HG03108 (cell line): ENCODE measurements at regions not wholly inside any gene's neighbourhood (a gene's known extent, or its start where the extent isn't known, plus 50 kb on each side); places are given as distances from the start of the nearest gene placed in this dataset.

Source experiments
- ATAC-seq: cut with Tn5 transposase; IDR thresholded peaks from one replicate; pipeline ENCODE4 v1.9.1; 2021; ENCODE audit warnings: moderate library complexity; ENCODE audit not compliant: unreplicated experiment

DNA sequence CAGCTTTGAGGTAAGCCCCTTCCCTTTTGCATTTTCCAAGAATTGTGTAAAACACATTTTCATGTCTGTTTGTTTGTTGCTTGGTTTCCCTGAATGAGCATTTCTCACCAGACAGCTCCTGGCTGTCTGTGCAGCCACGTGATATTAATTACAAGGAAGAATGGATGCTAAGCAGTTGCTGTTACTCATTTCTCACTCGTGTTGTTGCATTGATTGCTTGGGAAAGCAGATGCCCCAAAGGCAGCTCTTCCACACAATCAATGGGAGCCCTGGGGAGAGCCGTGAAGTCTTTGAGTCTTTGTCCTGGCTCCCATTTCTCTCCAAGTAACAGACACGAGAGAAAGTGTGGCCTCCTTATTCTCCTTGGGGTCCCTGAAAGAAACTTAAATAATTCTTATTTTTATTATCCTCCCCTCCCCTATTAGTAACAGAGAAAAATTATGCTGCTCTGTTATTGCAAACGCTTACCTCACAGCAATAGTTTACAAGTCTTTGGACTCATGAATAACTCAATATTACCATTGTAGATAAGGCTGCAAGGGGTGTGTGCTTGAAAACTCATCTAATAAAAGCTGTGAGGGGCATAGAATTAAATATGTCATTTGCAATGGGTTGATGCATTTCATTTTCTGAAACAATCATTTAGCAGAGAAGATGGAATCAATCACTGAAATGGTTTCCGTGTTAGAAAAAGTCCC, 127.7 kb upstream of the CAMK1G start:
- no peak for ATAC-seq

DNA sequence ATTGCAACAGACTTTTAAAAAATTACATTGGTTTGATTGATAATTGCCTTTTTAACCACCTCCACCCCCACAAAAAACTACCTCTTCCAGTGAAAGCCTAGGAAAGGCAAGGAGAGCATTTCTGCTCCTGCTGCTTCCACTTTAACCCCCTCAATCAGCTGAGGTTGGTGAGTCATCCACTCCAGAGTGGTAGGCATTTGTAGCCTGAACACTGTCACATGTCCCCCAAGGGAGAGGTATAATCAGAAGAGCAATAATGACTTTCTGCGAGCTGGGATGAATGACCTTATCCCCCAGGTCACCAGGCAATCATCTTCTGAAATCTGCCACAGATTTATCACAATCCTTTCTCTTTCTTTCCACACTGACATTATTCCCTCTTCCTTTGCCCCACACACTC, 126.6 kb upstream of the CAMK1G start:
- no peak for ATAC-seq

DNA sequence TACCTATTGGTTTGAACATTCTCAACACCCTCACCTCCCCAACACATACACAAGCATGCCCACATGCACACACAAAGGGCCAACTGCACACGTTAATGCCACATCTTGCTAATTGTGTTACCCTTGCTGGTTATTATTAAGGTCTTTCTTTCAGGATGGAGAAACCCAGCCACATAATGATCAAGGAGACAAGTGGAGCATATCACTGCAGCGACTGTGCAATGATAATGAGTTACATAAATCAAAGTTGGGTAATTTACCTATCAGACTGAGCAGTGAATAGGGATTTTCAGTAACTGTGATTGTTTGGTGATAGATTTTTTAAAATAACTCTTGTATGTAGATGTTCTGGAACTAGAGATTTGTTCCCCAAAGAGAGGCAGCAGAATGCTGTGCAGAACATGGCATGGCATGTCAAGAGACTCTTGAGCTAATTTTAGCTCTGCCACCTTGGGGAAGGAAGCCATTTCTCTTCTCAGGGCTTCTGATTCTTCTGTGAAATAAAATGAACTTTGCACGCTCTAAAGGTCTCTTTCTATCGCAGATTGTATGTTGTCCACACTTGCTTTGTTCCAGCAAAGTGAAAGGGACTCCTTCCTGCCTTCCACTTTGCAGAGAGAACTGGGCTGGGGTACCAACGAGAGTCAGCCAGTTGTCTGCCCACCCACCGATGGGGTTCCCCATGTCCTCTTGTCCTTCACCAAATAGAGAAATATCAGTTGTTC, 126.0 kb upstream of the CAMK1G start:
- ATAC-seq: no peak

DNA sequence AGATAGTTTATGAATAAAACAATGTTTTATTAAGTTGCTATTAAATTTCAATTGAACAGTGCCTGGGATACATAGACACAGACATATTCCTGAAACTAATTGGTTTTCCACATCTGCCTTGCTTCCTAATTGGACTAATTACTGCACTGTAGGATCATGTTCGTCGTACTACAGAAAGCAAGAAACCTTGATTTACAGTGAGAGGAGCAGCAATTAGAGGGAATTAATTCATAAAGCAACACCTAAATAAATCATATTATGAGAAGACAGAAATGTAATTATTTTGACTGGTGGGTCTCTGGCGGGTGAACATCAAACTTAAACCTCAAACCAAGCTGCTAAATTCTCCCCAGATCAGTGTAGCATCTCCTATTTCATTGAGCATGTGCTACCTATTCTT, 124.6 kb upstream of the CAMK1G start:
- no peak for ATAC-seq

DNA sequence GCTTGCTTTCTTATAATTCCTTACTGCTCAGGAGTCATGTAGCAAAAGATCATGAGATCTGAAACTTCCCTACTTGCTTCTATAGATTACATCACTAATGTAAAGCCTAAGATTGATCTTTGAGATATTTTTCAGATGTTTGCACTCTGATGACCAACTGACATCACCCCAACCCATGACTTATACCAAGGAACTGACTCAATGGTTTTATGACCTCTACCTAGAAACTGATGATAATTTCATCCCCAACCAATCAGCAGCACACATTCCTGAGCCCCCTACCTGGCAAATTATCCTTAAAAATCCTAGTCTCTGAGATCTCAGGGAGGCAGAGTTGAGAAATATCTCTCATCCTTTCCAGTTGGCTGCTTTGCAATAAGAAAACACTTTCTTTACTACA, 122.3 kb upstream of the CAMK1G start:
- no peak for ATAC-seq

DNA sequence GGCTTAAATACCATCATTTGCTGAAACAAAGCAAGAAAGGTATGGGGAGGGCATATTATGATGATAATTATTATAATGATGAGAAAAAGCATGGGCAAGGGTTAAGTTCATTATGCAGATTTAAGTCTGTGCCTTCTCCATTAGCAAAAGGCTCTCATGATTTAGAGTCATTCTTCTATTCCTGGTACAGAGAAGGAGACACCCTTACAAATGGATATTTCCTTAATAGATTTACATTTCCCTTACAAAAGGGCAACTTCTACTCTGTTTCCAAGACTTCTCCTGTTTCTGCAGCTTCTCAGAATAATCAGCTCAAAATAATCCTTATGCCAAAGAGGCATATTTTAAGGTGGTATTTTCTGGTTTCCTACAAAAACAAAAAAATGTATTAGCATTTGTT, 121.1 kb upstream of the CAMK1G start:
- ATAC-seq: no peak

DNA sequence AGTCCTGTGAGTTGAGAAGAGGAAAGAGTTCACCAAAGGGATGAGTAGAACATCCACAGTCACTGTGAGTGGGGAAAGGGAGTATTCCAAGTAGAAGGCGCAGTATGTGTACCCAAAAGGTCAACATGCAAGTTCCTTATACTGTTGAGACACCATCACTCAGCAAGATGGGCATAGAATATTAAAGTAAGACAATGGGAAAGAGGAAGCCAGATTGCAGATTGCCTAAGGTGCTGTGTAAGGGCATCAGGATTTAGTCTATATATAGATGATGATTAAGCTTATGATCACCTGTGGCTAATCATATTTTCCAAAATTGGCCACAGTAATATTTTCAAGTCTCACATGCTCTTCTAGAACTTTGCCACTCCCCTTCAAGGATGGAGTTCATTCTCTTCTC, 120.1 kb upstream of the CAMK1G start:
- ATAC-seq: no peak

DNA sequence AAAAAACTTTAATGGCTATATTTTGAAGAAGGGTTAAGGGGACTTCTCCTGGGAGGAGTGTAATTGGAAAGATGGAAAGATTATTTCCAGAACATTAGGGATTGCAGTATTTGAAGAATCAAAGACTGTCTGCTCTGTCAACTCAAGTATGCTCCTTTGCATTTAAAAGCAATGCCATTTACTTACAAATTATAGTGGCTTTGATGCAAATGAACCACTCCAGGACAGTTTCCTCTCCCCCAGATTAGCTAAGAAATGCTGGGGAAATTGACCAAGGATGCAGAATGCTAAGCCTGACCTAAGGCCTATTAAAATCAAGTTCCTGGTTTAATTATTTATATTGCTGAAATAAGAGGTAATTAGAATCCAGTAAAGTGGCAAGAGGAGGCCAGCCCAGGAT, 110.5 kb upstream of the CAMK1G start:
- no peak for ATAC-seq

DNA sequence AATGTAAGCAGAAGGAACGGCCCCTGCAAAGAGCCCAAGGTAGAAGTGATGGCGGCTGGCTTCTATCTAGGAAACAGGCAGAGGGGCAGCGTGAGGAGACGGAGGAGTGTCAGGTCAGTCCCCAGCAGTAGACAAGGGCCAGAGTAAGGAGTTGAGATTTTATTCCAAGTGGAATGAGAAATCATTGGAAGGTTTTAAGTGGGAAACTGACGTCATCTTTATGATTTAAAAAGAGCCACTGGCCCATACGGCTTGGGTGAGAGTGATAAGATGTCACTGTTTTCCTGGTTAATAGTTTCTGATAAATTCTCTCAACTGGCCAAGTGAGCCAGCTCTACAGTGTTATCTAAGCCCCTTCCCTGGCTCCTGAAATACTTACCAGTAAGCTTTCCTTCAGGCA, 103.2 kb upstream of the CAMK1G start:
- no peak for ATAC-seq

DNA sequence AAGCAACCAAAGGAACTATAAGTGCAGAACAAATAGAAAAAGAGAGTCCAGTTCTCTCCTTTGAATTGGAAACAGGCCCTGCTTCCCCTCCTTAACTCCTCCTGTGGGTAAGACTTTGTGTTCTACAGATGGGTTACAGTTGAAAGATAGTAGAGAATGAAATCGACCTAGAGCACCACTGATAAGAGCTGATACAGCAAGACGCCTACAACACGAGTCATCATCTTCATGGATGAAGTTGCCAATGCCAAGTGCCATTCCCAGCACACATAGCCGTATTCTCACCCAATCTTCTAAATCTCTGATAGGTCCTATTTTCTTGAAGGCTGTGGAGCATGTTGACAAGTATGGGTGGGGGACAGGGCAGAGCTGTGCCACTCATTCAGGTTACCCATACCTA, 99.8 kb upstream of the CAMK1G start:
- ATAC-seq: no peak

DNA sequence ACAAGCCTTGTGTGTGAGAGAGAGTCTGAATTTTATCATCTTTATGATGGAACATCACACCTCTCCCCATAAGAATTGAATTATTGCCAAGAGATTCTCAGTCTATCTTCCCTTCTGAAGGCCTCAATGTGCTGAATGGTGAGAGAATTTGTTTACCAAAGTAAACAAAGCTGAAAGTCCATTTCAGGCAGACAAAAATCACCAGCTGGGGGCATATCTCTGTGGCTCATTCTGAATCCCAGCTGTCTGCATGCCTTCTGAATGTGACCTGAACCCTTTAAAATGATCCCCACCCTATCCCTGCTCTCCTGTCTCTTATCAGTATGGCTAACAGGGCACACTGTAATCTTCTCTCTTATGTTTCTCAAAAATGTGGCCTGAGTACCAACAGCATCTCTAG, 99.1 kb upstream of the CAMK1G start:
- no peak for ATAC-seq

DNA sequence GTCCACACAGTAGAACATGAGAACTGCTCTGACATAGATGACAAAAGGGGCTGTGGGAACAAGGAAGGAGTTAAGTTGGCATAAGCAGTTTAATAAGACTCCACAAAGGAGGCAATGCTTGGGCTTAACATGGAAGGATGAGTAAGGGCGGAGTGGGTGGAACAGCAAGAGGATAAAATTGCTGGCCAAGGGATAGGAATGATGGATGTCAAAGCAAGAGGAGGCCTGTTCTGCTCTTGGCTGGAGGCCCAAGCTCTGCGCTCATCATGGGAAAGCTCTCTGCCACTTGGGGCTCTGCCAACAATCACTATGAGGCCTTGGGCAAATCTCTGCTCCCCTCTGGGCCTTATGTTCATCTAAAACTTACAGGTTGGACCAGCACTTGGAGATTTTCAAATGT, 98.3 kb upstream of the CAMK1G start:
- ATAC-seq: no peak

DNA sequence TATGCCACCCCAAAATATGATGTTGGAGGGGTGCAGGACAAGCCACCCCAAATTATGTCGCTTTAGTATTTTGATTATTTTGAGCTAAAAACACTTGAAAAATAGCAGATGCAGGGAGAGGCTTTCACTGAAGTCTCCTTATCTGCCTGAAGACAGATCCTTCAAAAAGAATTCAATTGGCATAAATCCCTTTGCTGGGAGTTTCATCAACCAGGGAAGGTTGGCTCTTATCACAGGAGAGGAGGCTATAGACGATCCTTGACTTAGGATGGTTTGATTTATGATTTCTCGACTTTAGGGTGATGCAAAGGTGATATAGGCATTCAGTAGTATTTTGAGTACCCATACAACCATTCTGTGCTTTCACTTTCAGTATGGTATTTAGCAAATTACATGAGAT, 97.8 kb upstream of the CAMK1G start:
- no peak for ATAC-seq

DNA sequence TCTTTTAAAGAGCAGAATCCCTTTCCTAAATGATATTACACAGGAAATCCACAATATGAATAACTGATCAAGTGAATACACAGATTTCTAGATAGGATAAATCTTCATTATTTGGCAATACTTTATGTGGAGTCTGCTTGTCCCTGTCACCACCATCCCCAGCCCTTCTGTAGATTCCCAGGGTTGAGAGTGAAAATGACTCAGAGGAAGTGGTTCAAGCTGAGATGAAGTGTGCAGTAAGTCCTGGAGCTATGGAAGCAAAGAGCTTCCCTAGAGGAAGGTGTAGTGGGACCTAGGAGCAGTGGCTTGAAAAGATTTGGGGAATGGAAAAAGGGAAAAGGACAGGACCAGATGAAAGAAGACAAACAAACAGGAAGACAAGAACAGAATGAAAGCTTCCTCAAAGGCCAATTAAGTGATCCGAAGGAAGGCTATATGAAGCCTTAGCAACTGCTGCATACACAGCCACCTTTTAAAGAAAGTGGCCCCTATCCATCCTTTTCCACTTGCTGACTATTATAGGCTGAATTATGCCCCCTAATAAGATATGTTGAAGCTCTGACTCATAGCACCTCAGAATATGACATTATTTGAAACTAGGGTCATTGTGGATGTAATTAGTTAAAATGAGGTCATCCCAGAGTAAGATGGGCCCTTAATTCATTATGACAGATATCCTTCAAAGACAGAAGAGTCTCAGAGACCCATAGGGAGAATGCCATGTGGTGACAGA, 96.5 kb upstream of the CAMK1G start:
- ATAC-seq: no peak

DNA sequence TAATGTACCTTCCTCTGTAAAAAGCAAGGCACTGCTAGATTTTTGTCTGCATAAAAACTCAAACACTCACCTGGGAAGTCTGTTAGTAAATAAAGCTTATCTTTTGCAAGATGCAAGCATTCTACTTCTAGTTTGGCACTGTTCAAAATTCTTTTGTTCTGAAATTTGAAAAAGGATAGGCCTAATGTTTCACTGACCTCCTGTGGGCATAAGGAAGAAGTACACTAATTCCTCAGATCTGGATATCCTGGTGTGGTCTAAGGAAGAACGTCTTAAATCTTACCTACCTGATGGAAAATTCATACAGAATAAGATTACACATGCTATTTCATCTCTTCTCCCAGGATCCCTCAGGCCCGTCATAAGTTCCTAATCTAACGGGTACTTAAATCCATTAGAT, 93.5 kb upstream of the CAMK1G start:
- ATAC-seq: no peak

DNA sequence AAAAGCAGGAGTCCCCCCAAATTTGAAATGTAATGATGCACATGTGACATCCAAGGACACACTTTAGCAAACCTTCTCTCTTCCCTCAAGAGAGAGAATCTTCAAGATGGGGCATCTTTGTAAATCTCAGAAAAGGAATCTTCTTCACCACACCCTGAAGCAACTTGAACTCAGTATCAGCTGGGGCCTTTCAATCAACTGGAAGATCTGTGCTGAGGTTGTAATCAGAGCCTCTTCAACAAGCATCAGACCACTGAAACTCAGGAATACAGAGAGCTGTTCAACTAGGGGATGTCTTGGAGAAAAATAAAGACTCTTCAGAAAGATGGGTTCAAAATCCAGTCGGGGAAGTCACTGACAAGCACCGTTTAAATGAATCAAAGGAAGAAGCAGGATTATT, 92.5 kb upstream of the CAMK1G start:
- ATAC-seq: no peak

DNA sequence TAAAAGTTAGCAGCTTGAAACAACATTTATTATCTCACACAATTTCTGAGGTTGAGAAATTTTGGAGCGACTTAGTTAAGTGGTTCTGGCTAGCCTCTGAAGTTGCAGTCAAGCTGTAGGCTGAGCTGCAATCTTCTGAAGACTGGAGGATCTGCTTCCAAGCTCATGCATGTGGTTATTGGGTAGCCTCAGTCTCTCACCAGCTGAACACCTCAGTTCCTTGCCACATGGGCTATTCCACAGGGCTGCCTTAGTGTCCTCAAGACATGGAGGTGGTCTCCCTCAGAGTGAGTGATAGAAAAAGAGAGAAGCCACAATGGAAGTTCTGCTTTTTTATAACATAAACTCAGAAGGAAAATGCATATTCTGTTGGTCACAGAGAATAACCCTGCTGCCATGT, 92.0 kb upstream of the CAMK1G start:
- ATAC-seq: no peak

DNA sequence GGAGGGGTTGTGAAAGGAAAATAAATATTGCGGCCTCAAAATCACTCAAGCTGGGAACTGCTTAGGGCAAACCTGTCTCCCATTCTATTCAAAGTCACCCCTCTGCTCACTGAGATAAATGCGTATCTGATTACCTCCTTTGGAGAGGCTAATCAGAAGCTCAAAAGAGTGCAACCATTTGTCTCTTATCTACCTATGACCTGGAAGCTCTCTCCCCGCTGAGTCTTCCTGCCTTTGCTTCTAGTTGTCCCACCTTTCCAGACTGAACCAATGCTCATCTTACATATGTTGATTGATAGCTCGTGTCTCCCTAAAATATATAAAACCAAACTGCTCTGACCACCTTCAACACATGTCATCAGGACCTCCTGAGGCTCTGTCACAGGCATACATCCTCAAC, 91.6 kb upstream of the CAMK1G start:
- no peak for ATAC-seq

DNA sequence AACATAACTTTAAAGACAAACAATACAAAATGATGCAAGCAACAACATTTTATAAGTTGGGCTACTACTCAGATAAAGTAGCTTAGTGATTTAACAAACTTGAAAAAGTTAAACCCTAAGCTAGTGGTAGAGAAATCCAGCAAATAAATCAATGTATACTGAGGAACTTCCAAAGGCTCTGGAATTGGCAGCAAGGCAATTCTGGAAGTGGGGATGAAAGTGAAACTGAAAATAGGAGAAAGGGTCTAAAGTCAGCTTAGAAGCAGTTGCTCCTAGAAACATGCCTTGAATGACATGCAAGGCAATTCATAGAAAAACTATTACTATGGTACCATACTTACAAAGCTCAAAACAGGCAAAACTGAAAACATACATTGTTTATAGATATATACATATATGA, 90.0 kb upstream of the CAMK1G start:
- ATAC-seq: no peak

DNA sequence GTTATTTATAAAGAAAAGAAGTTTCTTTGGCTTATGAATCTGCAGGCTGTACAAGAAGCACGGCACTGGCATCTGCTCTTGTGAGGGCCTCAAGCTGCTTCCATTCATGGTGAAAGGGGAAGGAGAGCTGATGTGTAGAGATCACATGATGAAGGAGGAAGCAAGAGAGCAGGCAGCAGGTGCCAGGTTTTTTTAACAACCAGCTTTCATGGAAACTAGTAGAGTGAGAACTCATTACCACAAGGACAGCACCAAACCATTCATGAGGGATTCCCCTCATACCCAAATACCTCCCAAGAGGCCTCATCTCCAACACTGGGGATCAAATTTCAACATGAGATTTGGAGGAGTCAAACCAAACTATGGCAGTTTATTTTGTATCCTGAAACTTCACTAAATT, 85.8 kb upstream of the CAMK1G start:
- ATAC-seq: no peak

DNA sequence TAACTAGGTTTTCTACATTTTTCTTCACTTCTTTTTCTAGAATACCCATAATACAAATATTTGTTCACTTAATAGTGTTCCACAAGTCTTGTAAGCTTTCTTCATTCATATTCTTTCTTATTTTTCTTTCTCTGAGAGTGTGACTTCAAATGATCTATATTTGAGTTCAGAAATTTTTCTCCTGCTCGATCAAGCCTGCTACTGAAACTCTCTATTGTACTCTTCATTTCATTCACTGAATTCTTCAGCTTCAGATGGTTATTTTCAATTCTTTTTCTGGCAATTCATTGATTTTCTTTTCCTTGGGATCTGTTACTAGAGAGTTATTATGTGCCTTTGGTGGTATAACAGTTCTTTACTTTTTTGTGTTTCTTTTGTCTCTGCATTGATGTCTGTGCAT, 82.5 kb upstream of the CAMK1G start:
- no peak for ATAC-seq

DNA sequence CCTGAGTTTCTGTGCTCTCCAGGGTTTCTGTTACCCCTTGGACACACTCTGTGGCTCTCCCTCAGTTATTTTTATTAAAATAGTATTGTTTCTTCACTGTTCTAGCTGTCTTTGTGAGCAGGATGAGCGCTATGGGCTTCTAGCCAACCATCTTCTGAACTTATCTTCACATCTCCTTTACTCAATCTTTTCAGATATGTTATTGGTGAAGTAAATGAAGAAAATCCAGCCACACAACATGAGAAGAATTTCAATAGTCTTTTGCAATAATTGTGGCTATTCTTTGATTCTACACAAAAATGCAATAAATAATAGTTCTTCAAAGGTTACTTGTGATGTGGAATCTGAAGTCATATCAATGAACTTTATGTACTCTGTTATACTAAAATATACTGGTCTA, 80.3 kb upstream of the CAMK1G start:
- no peak for ATAC-seq
